Stimulated activated CD4-positive, alpha-beta T cell treated with anti-CD3 and anti-CD28 coated beads, Interleukin-1b, Interleukin-23, amount 100 ng/mL, for 24 hours (primary cell): ENCODE measurements at regions not wholly inside any gene's neighbourhood (a gene's known extent, or its start where the extent isn't known, plus 50 kb on each side); places are given as distances from the start of the nearest gene placed in this dataset.

ENCODE experiments used
- DNase-seq, 4 experiments: peaks; one replicate each; pipeline ENCODE4 v3.0.0-alpha.2; 2020; ENCODE audit warnings: low read depth in 4 of 4, low spot score in 1 of 4

- DNase-seq = no peak
Measured at GRCh38 chr2:30310371-30310770, 79.0 kb downstream of the LBH start.

GRCh38 chr2:30310955-30311354 is 79.6 kb downstream of the LBH start:
- no peak for DNase-seq

- DNase-seq = no peak
Measured at GRCh38 chr2:30311711-30312110, 80.4 kb downstream of the LBH start.

- no peak for DNase-seq
Measured at GRCh38 chr2:30312916-30313315, 81.6 kb downstream of the LBH start.

- DNase-seq = no peak
Measured at GRCh38 chr2:30314981-30315380, 83.6 kb downstream of the LBH start.

GRCh38 chr2:30315391-30316063 is 84.2 kb downstream of the LBH start:
- no peak for DNase-seq

- DNase-seq = no peak
Measured at GRCh38 chr2:30316408-30316807, 85.1 kb downstream of the LBH start.

GRCh38 chr2:30318987-30319782 is 87.9 kb downstream of the LBH start:
- no peak for DNase-seq

- DNase-seq = no peak
Measured at GRCh38 chr2:30321466-30321865, 90.1 kb downstream of the LBH start.

GRCh38 chr2:30323499-30323898 is 92.2 kb downstream of the LBH start:
- DNase-seq = no peak

GRCh38 chr2:30324245-30324908 is 93.0 kb downstream of the LBH start:
- DNase-seq = no peak

GRCh38 chr2:30325600-30326328 is 94.4 kb downstream of the LBH start:
- no peak for DNase-seq

GRCh38 chr2:30326497-30326896 is 95.2 kb downstream of the LBH start:
- DNase-seq = no peak

- DNase-seq = no peak
Measured at GRCh38 chr2:30331038-30331437, 99.7 kb downstream of the LBH start.

GRCh38 chr2:30331869-30332268 is 100.5 kb downstream of the LBH start:
- no peak for DNase-seq

GRCh38 chr2:30332791-30333453 is 101.6 kb downstream of the LBH start:
- peak in 1 of 4 experiments; percentile 25 for DNase-seq

- DNase-seq = no peak
Measured at GRCh38 chr2:30334762-30335363, 103.5 kb downstream of the LBH start.

- no peak for DNase-seq
Measured at GRCh38 chr2:30336084-30336483, 104.8 kb downstream of the LBH start.

- peak in 2 of 4 experiments; percentile 27 to 39 for DNase-seq
Measured at GRCh38 chr2:30336978-30337841, 105.9 kb downstream of the LBH start.

- no peak for DNase-seq
Measured at GRCh38 chr2:30338475-30338874, 107.1 kb downstream of the LBH start.
